ENCODE measurements at regions not wholly inside any gene's neighbourhood (a gene's known extent, or its start where the extent isn't known, plus 50 kb on each side); places are given as distances from the start of the nearest gene placed in this dataset.
"Not testable (repeated sequence)": the region's sequence is repeated elsewhere in the genome, so short reads cannot be mapped to it uniquely, and the experiment has no call there.

GRCh38 chr6:25122622-25123237 is 156.4 kb upstream of the CARMIL1 start:
- no peak for DNase-seq (ENCODE audit: low read depth, low spot score)

GRCh38 chr6:25124216-25124715 is 154.9 kb upstream of the CARMIL1 start:
- DNase-seq (ENCODE audit: low read depth, low spot score) = no peak

GRCh38 chr6:25125736-25126135 is 153.4 kb upstream of the CARMIL1 start:
- no peak for DNase-seq (ENCODE audit: low read depth, low spot score)

GRCh38 chr6:25127076-25127837 is 151.9 kb upstream of the CARMIL1 start:
- DNase-seq (ENCODE audit: low read depth, low spot score) = no peak

- no peak for DNase-seq (ENCODE audit: low read depth, low spot score)
Observed at GRCh38 chr6:25130518-25130917, 148.7 kb upstream of the CARMIL1 start.

- no peak for DNase-seq (ENCODE audit: low read depth, low spot score)
Observed at GRCh38 chr6:25132934-25133333, 146.2 kb upstream of the CARMIL1 start.

- DNase-seq (ENCODE audit: low read depth, low spot score) = no peak
Observed at GRCh38 chr6:25133568-25133967, 145.6 kb upstream of the CARMIL1 start.

GRCh38 chr6:25136854-25137253 is 142.3 kb upstream of the CARMIL1 start:
- no peak for DNase-seq (ENCODE audit: low read depth, low spot score)

GRCh38 chr6:25137480-25137879 is 141.7 kb upstream of the CARMIL1 start:
- DNase-seq (ENCODE audit: low read depth, low spot score) = no peak

GRCh38 chr6:25137916-25138232 is 141.3 kb upstream of the CARMIL1 start:
- DNase-seq (ENCODE audit: low read depth, low spot score) = no peak

- DNase-seq (ENCODE audit: low read depth, low spot score) = no peak
Observed at GRCh38 chr6:25138233-25138933, 140.8 kb upstream of the CARMIL1 start.

- DNase-seq (ENCODE audit: low read depth, low spot score) = no peak
Observed at GRCh38 chr6:25138934-25139415, 140.2 kb upstream of the CARMIL1 start.

GRCh38 chr6:25139608-25140007 is 139.6 kb upstream of the CARMIL1 start:
- DNase-seq (ENCODE audit: low read depth, low spot score) = not testable (repeated sequence)

GRCh38 chr6:25142506-25142905 is 136.7 kb upstream of the CARMIL1 start:
- DNase-seq (ENCODE audit: low read depth, low spot score) = no peak

GRCh38 chr6:25144919-25145318 is 134.3 kb upstream of the CARMIL1 start:
- no peak for DNase-seq (ENCODE audit: low read depth, low spot score)

GRCh38 chr6:25147223-25147622 is 132.0 kb upstream of the CARMIL1 start:
- no peak for DNase-seq (ENCODE audit: low read depth, low spot score)

- no peak for DNase-seq (ENCODE audit: low read depth, low spot score)
Observed at GRCh38 chr6:25150031-25150430, 129.1 kb upstream of the CARMIL1 start.

GRCh38 chr6:25150863-25151262 is 128.3 kb upstream of the CARMIL1 start:
- DNase-seq (ENCODE audit: low read depth, low spot score) = no peak

GRCh38 chr6:25153079-25153478 is 126.1 kb upstream of the CARMIL1 start:
- DNase-seq (ENCODE audit: low read depth, low spot score) = no peak

- DNase-seq (ENCODE audit: low read depth, low spot score) = no peak
Observed at GRCh38 chr6:25154034-25154596, 125.1 kb upstream of the CARMIL1 start.

GRCh38 chr6:25155211-25155610 is 124.0 kb upstream of the CARMIL1 start:
- DNase-seq (ENCODE audit: low read depth, low spot score) = no peak

- no peak for DNase-seq (ENCODE audit: low read depth, low spot score)
Observed at GRCh38 chr6:25156123-25156522, 123.1 kb upstream of the CARMIL1 start.
